ENCODE measurements at regions not wholly inside any gene's neighbourhood (a gene's known extent, or its start where the extent isn't known, plus 50 kb on each side); places are given as distances from the start of the nearest gene placed in this dataset.

DNA sequence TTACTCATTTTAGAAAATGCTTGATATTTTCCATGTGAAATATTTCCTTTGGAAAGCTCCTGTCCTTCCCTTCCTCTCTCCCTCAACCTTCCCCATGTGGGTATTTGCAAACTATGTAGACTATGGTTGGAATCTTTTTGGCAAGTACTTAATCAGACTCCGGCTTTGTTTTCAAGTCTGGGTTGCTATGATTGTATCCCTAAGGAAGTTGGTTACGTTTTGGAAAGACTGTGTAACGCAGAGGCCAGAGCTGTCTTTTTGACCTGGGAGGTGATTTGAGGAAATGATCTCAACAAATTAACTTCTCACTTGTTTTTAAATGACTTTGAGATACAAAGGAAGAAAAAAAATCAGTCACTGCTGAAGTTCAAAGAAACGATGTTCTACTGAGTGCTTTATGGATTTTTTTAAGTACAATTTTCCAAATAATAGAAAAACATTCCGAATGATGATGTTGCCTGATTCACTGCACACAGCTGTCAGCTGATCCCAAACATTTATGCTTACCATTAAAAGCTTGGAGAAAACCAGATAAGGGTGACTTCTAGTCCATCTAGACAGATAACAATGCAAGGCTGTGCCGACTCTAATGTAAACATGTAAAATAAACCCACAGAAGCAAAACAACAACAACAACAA is 145.5 kb upstream of the CELF2 start:
- Histone ChIP-seq H2AFZ (replicated peaks) (no peak overlapping the region), H3K9me3 (ENCODE audit: low read depth) (no peaks in the 10 kb centered on the region), H3K27ac (no peak overlapping the region), H3K4me3 (no peak overlapping the region), H3F3A (ENCODE audit: low read depth) (no peaks in the 10 kb centered on the region), H3K79me2 (ENCODE audit: low read depth) (no peaks in the 10 kb centered on the region), H3K4me2 (no peak overlapping the region), H4K20me1 (ENCODE audit: low read depth) (no peaks in the 10 kb centered on the region), H3K4me1 (peaks cover 11% of the 10 kb centered on the region), H3K27me3 (no peaks in the 10 kb centered on the region), H3K9ac (no peak overlapping the region), H3K36me3 (no peaks in the 10 kb centered on the region)
- H3K36me3 Mint-ChIP-seq = no peaks in the 10 kb centered on the region
- DNase-seq (ENCODE audit: low spot score) = no peak
- H3K4me1 Mint-ChIP-seq = peaks cover 30% of the 10 kb centered on the region
- H3K4me3 Mint-ChIP-seq = no peak overlapping the region
- no peaks in the 10 kb centered on the region for H3K9me3 Mint-ChIP-seq
- TF ChIP-seq EZH2 (IDR thresholded peaks at IDR 0.05) (no peak), EZH2phosphoT487 (IDR thresholded peaks at IDR 0.05) (no peak)
- TF ChIP-seq, protein P1, sequence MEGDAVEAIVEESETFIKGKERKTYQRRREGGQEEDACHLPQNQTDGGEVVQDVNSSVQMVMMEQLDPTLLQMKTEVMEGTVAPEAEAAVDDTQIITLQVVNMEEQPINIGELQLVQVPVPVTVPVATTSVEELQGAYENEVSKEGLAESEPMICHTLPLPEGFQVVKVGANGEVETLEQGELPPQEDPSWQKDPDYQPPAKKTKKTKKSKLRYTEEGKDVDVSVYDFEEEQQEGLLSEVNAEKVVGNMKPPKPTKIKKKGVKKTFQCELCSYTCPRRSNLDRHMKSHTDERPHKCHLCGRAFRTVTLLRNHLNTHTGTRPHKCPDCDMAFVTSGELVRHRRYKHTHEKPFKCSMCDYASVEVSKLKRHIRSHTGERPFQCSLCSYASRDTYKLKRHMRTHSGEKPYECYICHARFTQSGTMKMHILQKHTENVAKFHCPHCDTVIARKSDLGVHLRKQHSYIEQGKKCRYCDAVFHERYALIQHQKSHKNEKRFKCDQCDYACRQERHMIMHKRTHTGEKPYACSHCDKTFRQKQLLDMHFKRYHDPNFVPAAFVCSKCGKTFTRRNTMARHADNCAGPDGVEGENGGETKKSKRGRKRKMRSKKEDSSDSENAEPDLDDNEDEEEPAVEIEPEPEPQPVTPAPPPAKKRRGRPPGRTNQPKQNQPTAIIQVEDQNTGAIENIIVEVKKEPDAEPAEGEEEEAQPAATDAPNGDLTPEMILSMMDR (IDR thresholded peaks at IDR 0.05) = no peak
- H3K27me3 Mint-ChIP-seq (ENCODE audit: insufficient read depth, low read depth) = peaks cover 4% of the 10 kb centered on the region
- H3K27ac Mint-ChIP-seq = no peak overlapping the region

DNA sequence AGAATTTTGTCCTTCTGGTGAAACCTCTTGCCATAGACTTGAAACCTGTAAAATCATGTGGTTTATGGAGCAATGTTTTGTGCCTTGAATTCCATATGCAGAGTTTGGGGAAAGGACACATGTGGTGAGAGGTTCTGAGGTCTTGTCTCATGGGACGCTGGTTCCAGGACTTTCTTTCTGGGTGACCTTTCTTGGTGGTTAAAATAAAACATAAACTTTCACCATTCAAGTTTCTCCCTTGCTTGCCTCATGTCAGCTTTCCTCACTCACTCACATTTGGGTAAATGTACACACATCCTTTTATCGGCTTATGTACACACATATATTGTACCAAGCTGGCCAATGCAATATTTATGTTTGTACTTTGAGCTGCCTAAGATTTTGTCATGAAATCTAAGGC is 144.9 kb upstream of the CELF2 start:
- Mint-ChIP-seq H3K27me3 (ENCODE audit: insufficient read depth, low read depth) (peaks cover 4% of the 10 kb centered on the region), H3K4me3 (no peak overlapping the region), H3K27ac (no peak overlapping the region), H3K9me3 (no peaks in the 10 kb centered on the region), H3K4me1 (peaks cover 37% of the 10 kb centered on the region), H3K36me3 (no peaks in the 10 kb centered on the region)
- Histone ChIP-seq H3K79me2 (ENCODE audit: low read depth) (no peaks in the 10 kb centered on the region), H3F3A (ENCODE audit: low read depth) (no peaks in the 10 kb centered on the region), H3K27ac (no peak overlapping the region), H4K20me1 (ENCODE audit: low read depth) (no peaks in the 10 kb centered on the region), H3K9me3 (ENCODE audit: low read depth) (no peaks in the 10 kb centered on the region), H3K36me3 (no peaks in the 10 kb centered on the region), H3K4me2 (no peak overlapping the region), H2AFZ (replicated peaks) (no peak overlapping the region), H3K9ac (no peak overlapping the region), H3K27me3 (no peaks in the 10 kb centered on the region), H3K4me1 (peaks cover 11% of the 10 kb centered on the region), H3K4me3 (no peak overlapping the region)
- TF ChIP-seq EZH2phosphoT487 (IDR thresholded peaks at IDR 0.05) (no peak), EZH2 (IDR thresholded peaks at IDR 0.05) (no peak)
- TF ChIP-seq, protein P1 (IDR thresholded peaks at IDR 0.05) = no peak
- DNase-seq (ENCODE audit: low spot score) = no peak

DNA sequence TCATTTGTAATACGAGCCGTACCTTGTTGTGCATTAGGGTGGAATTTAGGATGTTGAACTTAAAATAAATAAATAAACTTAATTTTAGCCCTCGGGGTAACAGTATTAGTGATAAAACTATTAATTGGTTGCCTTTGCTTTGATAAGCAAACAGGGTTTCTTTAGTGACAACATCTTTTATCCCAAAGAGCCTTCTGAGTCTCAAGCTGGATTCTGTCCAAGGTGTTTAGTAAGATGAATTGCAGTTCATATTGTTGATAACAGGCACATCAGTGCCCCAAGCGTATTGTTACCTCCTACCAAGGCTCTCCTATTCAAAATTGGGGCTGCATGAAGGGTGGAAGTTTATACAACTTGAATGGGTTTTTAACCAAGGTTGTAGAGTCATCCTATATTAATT is 144.4 kb upstream of the CELF2 start:
- no peak overlapping the region for H3K4me3 Mint-ChIP-seq
- H3K36me3 ChIP-seq = no peaks in the 10 kb centered on the region
- TF ChIP-seq EZH2phosphoT487 (IDR thresholded peaks at IDR 0.05) (no peak), EZH2 (IDR thresholded peaks at IDR 0.05) (no peak)
- TF ChIP-seq, protein P1 (IDR thresholded peaks at IDR 0.05) = no peak

More for the DNA sequence above, 144.4 kb upstream of the CELF2 start:
- H3K27ac ChIP-seq = no peak overlapping the region
- no peak for DNase-seq (ENCODE audit: low spot score)
- H3K27me3 ChIP-seq = no peaks in the 10 kb centered on the region
- H3K4me3 ChIP-seq = no peak overlapping the region
- peaks cover 11% of the 10 kb centered on the region for H3K4me1 ChIP-seq
- H3K4me2 ChIP-seq = no peak overlapping the region
- H3F3A ChIP-seq (ENCODE audit: low read depth) = no peaks in the 10 kb centered on the region
- H3K9ac ChIP-seq = no peak overlapping the region
- Mint-ChIP-seq H3K27ac (no peak overlapping the region), H3K27me3 (ENCODE audit: insufficient read depth, low read depth) (peaks cover 4% of the 10 kb centered on the region), H3K9me3 (no peaks in the 10 kb centered on the region), H3K36me3 (no peaks in the 10 kb centered on the region), H3K4me1 (peaks cover 42% of the 10 kb centered on the region)
- no peaks in the 10 kb centered on the region for H4K20me1 ChIP-seq (ENCODE audit: low read depth)
- no peak overlapping the region for H2AFZ ChIP-seq (replicated peaks)
- no peaks in the 10 kb centered on the region for H3K9me3 ChIP-seq (ENCODE audit: low read depth)
- H3K79me2 ChIP-seq (ENCODE audit: low read depth) = no peaks in the 10 kb centered on the region

Measured in neural progenitor cell (in vitro differentiated cells).